Hepatocyte (in vitro differentiated cells): ENCODE measurements at regions not wholly inside any gene's neighbourhood (a gene's known extent, or its start where the extent isn't known, plus 50 kb on each side); places are given as distances from the start of the nearest gene placed in this dataset.

Experiments used
- DNase-seq: peaks from one replicate; pipeline ENCODE4 v3.0.0-alpha.2; 2016; ENCODE audit warnings: low spot score
- H2AFZ ChIP-seq: fragments of 200-600 bp; sonication (generic); 2 replicates; pipeline ENCODE4 v1.6.0; 2016; ENCODE audit warnings: antibody characterized with exemption, mild to moderate bottlenecking
- H3K27ac ChIP-seq: fragments of 200-600 bp; sonication (generic); 2 replicates; pipeline ENCODE4 v1.5.1; 2016; ENCODE audit warnings: mild to moderate bottlenecking
- H3K27me3 ChIP-seq: fragments of 200-600 bp; sonication (generic); 2 replicates; pipeline ENCODE4 v1.6.1; 2016
- H3K36me3 ChIP-seq: fragments of 200-600 bp; sonication (generic); replicated peaks from 2 replicates; pipeline ENCODE4 v1.5.1; 2016; ENCODE audit warnings: low read depth; ENCODE audit not compliant: insufficient read depth
- H3K4me1 ChIP-seq: fragments of 200-600 bp; sonication (generic); 2 replicates; pipeline ENCODE4 v1.5.1; 2016; ENCODE audit warnings: mild to moderate bottlenecking, moderate library complexity; ENCODE audit not compliant: insufficient read depth
- H3K4me2 ChIP-seq: fragments of 200-600 bp; sonication (generic); 2 replicates; pipeline ENCODE4 v1.6.0; 2016
- H3K4me3 ChIP-seq: fragments of 200-600 bp; sonication (generic); 2 replicates; pipeline ENCODE4 v1.5.1; 2016; ENCODE audit warnings: mild to moderate bottlenecking
- H3K79me2 ChIP-seq: fragments of 200-600 bp; sonication (generic); 2 replicates; pipeline ENCODE4 v1.6.0; 2017; ENCODE audit warnings: mild to moderate bottlenecking
- H3K9me2 ChIP-seq: fragments of 200-600 bp; sonication (generic); replicated peaks from 2 replicates; pipeline ENCODE4 v1.6.0; 2017; ENCODE audit warnings: mild to moderate bottlenecking; ENCODE audit not compliant: insufficient read depth
- H3K9me3 ChIP-seq: fragments of 200-600 bp; sonication (generic); 2 replicates; pipeline ENCODE4 v1.5.1; 2016; ENCODE audit warnings: low read depth, mild to moderate bottlenecking
- H4K20me1 ChIP-seq: fragments of 200-600 bp; sonication (generic); 2 replicates; pipeline ENCODE4 v1.6.0; 2016; ENCODE audit warnings: mild to moderate bottlenecking; ENCODE audit not compliant: insufficient read depth, poor library complexity, severe bottlenecking
- EZH2 ChIP-seq: fragments of 200-600 bp; sonication (generic); IDR thresholded peaks from 2 replicates; pipeline ENCODE4 v1.6.1; 2016; ENCODE audit warnings: antibody characterized with exemption, mild to moderate bottlenecking, borderline replicate concordance
- EZH2phosphoT487 ChIP-seq: fragments of 200-600 bp; sonication (generic); IDR thresholded peaks from one replicate; pipeline ENCODE4 v1.6.1; 2018; ENCODE audit warnings: antibody characterized with exemption, mild to moderate bottlenecking, low read depth, moderate library complexity; ENCODE audit not compliant: unreplicated experiment, severe bottlenecking
- WGBS: methylation state at CpG from one replicate; pipeline ENCODE4 v1.1.6; 2016; ENCODE audit warnings: low lambda C conversion rate; ENCODE audit errors: missing lambda C conversion rate; 5-methylcytosine and 5-hydroxymethylcytosine counted together
- TF ChIP-seq, protein P1 (sequence below): fragments of 200-600 bp; sonication (generic); IDR thresholded peaks from 2 replicates; pipeline ENCODE4 v1.5.1; 2016; ENCODE audit warnings: antibody characterized with exemption, mild to moderate bottlenecking; ENCODE audit not compliant: poor library complexity

DNA sequence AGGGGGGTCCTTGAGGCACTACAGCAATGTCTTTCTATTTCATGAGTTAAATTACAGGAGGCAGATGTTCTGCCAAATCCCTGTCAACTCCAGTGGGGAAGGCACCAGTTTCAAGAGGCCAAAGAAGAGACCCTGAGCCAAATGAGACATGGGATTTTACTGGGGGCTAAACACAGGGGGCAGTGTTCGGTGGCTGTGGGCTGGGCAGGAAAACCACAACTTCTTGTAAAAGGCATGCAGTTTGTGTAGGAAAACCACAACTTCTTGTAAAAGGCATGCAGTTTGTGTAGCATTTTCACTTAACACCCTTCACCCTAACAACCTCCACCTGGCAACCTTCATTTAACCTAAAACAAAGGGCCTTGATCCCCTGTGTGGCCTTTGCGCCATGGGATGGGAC is 61.0 kb downstream of the POLR2M start:
- DNase-seq = no peak
- 77% methylated on average over 2 of the region's 2 CpGs for WGBS
- H4K20me1 ChIP-seq = no peaks in the 10 kb centered on the region

DNA sequence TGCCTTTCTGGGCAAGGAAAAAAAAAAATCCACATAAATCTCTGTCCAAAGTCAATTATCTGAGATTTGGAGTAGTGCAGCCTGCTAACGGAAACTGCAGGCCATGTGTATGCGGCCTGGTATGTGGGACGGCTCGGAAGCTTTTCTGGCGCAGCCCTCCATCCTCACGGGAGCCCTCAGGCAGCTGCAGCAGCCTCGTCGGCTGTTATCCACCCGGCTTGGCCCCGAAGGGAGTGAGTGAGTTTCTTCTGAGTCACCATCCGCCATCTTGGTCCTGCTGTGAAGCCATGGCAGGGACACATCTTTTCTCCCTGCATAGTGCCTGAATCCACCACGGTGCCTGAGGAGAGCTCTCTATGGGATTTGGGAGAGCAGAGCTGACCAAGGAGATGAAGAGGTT is 62.8 kb downstream of the POLR2M start:
- no peak for TF ChIP-seq EZH2phosphoT487
- TF ChIP-seq, protein P1, sequence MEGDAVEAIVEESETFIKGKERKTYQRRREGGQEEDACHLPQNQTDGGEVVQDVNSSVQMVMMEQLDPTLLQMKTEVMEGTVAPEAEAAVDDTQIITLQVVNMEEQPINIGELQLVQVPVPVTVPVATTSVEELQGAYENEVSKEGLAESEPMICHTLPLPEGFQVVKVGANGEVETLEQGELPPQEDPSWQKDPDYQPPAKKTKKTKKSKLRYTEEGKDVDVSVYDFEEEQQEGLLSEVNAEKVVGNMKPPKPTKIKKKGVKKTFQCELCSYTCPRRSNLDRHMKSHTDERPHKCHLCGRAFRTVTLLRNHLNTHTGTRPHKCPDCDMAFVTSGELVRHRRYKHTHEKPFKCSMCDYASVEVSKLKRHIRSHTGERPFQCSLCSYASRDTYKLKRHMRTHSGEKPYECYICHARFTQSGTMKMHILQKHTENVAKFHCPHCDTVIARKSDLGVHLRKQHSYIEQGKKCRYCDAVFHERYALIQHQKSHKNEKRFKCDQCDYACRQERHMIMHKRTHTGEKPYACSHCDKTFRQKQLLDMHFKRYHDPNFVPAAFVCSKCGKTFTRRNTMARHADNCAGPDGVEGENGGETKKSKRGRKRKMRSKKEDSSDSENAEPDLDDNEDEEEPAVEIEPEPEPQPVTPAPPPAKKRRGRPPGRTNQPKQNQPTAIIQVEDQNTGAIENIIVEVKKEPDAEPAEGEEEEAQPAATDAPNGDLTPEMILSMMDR = no peak
- no peak for TF ChIP-seq EZH2
- Histone ChIP-seq H2AFZ (no peak overlapping the region), H3K9me3 (no peaks in the 10 kb centered on the region), H3K79me2 (no peaks in the 10 kb centered on the region), H4K20me1 (no peaks in the 10 kb centered on the region), H3K4me3 (no peak overlapping the region), H3K9me2 (no peaks in the 10 kb centered on the region), H3K4me2 (no peak overlapping the region), H3K36me3 (no peaks in the 10 kb centered on the region), H3K27ac (no peak overlapping the region), H3K4me1 (no peaks in the 10 kb centered on the region), H3K27me3 (no peaks in the 10 kb centered on the region)
- no peak for DNase-seq
- 77% methylated on average over 12 of the region's 12 CpGs for WGBS

More for the DNA sequence above, 61.0 kb downstream of the POLR2M start:
- Histone ChIP-seq H3K27ac (no peak overlapping the region), H3K4me3 (no peak overlapping the region), H3K79me2 (no peaks in the 10 kb centered on the region), H3K9me2 (no peaks in the 10 kb centered on the region), H3K36me3 (no peaks in the 10 kb centered on the region), H3K9me3 (no peaks in the 10 kb centered on the region), H2AFZ (no peak overlapping the region), H3K4me1 (no peaks in the 10 kb centered on the region), H3K27me3 (no peaks in the 10 kb centered on the region), H3K4me2 (no peak overlapping the region)
- TF ChIP-seq EZH2 (no peak), EZH2phosphoT487 (no peak)
- TF ChIP-seq, protein P1 = no peak

DNA sequence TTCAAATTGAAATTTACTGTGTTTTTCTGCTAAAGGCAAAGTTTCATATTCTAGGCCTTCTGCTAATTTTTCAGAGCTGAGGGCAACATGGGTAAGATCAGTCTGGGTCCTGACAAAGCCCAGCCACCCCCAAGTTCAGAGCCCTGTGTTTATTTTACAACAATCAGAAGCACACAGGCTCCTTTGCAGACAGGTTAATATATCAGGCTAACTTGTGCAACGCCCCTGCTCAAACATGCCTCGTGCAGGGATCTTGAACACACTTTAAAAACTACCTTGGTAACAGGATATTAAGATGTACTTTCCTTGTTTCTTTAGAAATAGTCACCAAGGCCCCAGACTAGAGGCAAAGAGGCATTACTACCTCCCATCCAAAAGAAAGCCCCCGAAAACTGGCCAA is 64.0 kb downstream of the POLR2M start:
- no peak overlapping the region for H2AFZ ChIP-seq
- H3K9me2 ChIP-seq = no peaks in the 10 kb centered on the region
- H3K27ac ChIP-seq = no peak overlapping the region
- WGBS = 65% methylated on average over 3 of the region's 3 CpGs
- H4K20me1 ChIP-seq = no peaks in the 10 kb centered on the region
- no peaks in the 10 kb centered on the region for H3K27me3 ChIP-seq
- no peak overlapping the region for H3K4me3 ChIP-seq
- H3K79me2 ChIP-seq = no peaks in the 10 kb centered on the region
- no peaks in the 10 kb centered on the region for H3K9me3 ChIP-seq
- TF ChIP-seq EZH2phosphoT487 (no peak), EZH2 (no peak)
- TF ChIP-seq, protein P1 = no peak
- H3K4me1 ChIP-seq = no peaks in the 10 kb centered on the region
- H3K4me2 ChIP-seq = no peak overlapping the region
- no peak for DNase-seq
- no peaks in the 10 kb centered on the region for H3K36me3 ChIP-seq
